SU-DHL-6 (cell line): ENCODE measurements at regions not wholly inside any gene's neighbourhood (a gene's known extent, or its start where the extent isn't known, plus 50 kb on each side); places are given as distances from the start of the nearest gene placed in this dataset.

Experiments
- EZH2phosphoT487 ChIP-seq: fragments of 200-600 bp; sonication (generic), shearing (Covaris generic); conservative IDR thresholded peaks from 2 replicates; pipeline ENCODE4 v1.6.1; 2018; ENCODE audit warnings: mild to moderate bottlenecking, antibody characterized with exemption, low read length, moderate library complexity, mixed read lengths
- TF ChIP-seq, protein P1 (sequence below): fragments of 200-600 bp; sonication (generic); IDR thresholded peaks from one replicate; pipeline ENCODE4 v1.5.1; 2017; ENCODE audit warnings: antibody characterized with exemption, mild to moderate bottlenecking, low read length, moderate library complexity; ENCODE audit not compliant: insufficient read depth, poor library complexity, severe bottlenecking

DNA sequence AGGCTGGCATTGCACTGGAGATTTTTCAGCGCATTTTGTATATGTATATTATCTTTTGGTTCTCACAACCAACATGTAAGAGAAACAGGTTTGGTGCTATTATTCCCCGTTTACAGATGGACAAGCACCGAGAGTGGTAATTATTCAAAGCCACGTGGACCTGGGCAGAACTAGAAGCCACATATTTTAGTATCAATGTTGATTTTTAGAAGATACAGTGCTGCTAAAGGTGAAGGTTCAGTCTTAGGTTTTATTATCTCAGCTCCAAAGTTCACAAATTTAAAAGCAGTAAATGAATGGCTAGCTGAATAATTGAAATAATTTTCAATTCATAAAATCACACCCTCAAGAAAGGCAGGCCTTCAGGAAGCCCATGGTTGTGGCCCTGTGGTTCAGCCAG is 400.6 kb upstream of the ID2 start:
- TF ChIP-seq, protein P1, sequence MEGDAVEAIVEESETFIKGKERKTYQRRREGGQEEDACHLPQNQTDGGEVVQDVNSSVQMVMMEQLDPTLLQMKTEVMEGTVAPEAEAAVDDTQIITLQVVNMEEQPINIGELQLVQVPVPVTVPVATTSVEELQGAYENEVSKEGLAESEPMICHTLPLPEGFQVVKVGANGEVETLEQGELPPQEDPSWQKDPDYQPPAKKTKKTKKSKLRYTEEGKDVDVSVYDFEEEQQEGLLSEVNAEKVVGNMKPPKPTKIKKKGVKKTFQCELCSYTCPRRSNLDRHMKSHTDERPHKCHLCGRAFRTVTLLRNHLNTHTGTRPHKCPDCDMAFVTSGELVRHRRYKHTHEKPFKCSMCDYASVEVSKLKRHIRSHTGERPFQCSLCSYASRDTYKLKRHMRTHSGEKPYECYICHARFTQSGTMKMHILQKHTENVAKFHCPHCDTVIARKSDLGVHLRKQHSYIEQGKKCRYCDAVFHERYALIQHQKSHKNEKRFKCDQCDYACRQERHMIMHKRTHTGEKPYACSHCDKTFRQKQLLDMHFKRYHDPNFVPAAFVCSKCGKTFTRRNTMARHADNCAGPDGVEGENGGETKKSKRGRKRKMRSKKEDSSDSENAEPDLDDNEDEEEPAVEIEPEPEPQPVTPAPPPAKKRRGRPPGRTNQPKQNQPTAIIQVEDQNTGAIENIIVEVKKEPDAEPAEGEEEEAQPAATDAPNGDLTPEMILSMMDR = no peak
- no peak for TF ChIP-seq EZH2phosphoT487
